ENCODE measurements at regions not wholly inside any gene's neighbourhood (a gene's known extent, or its start where the extent isn't known, plus 50 kb on each side); places are given as distances from the start of the nearest gene placed in this dataset.
"Not testable (repeated sequence)": the region's sequence is repeated elsewhere in the genome, so short reads cannot be mapped to it uniquely, and the experiment has no call there.

DNA sequence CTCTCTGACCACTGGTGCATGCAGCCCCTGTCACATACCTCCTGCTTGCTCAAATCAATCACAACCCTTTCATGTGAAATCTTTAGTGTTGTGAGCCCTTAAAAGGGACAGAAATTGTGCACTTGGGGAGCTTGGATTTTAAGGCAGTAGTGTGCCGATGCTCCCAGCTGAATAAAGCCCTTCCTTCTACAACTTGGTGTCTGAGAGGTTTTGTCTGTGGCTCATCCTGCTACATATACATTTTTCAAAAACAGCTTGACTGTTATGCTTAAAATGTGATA lies 413.8 kb downstream of the DAD1 start:
- TF ChIP-seq, protein P1, sequence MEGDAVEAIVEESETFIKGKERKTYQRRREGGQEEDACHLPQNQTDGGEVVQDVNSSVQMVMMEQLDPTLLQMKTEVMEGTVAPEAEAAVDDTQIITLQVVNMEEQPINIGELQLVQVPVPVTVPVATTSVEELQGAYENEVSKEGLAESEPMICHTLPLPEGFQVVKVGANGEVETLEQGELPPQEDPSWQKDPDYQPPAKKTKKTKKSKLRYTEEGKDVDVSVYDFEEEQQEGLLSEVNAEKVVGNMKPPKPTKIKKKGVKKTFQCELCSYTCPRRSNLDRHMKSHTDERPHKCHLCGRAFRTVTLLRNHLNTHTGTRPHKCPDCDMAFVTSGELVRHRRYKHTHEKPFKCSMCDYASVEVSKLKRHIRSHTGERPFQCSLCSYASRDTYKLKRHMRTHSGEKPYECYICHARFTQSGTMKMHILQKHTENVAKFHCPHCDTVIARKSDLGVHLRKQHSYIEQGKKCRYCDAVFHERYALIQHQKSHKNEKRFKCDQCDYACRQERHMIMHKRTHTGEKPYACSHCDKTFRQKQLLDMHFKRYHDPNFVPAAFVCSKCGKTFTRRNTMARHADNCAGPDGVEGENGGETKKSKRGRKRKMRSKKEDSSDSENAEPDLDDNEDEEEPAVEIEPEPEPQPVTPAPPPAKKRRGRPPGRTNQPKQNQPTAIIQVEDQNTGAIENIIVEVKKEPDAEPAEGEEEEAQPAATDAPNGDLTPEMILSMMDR (IDR thresholded peaks at IDR 0.05), result not testable (repeated sequence)
- TF ChIP-seq POLR2AphosphoS5 (IDR thresholded peaks at IDR 0.05; ENCODE audit: insufficient read depth in 1 of 2, low read depth in 1 of 2); POLR2A (IDR thresholded peaks at IDR 0.05): not testable (repeated sequence)

All from vagina (tissue), 2 donors.